Posterior vena cava (tissue), 2 donors: ENCODE measurements at regions not wholly inside any gene's neighbourhood (a gene's known extent, or its start where the extent isn't known, plus 50 kb on each side); places are given as distances from the start of the nearest gene placed in this dataset.
"Not testable (repeated sequence)": the region's sequence is repeated elsewhere in the genome, so short reads cannot be mapped to it uniquely, and the experiment has no call there.

ENCODE experiments used
- DNase-seq: peaks from one replicate; pipeline ENCODE4 v3.0.0-alpha.2; 2020; ENCODE audit warnings: low spot score
- intact Hi-C, 2 donors: fragments of 100-400 bp; cut with DNase I; formaldehyde crosslinking; loops; one replicate each; pipeline versions ENCODE4 v1.14.1 to v1.14.2; 2022 to 2023
- donor health status: DM: yes; HTN: yes; CAD: no.
- donor health status: DM: yes; HTN: yes; CAD: no.

GRCh38 chr6:169380493-169380892 is 126.8 kb upstream of the THBS2 start:
- intact Hi-C loops, result no loop called here
- no peak for DNase-seq

- DNase-seq, result no peak
- intact Hi-C loops, result no loop called here
Measured at GRCh38 chr6:169379495-169380070, 125.9 kb upstream of the THBS2 start.

- DNase-seq, result no peak
- intact Hi-C loops, result no loop called here
Measured at GRCh38 chr6:169378620-169379381, 125.2 kb upstream of the THBS2 start.

- DNase-seq, result no peak
- intact Hi-C loops, result no loop called here
Measured at GRCh38 chr6:169376458-169376857, 122.8 kb upstream of the THBS2 start.

GRCh38 chr6:169372589-169372988 is 118.9 kb upstream of the THBS2 start:
- DNase-seq, result no peak
- intact Hi-C loops, result no loop called here

- intact Hi-C loops, result no loop called here
Measured at GRCh38 chr6:169371344-169372127, 117.9 kb upstream of the THBS2 start.

GRCh38 chr6:169370666-169371343 is 117.2 kb upstream of the THBS2 start:
- no peak for DNase-seq
- intact Hi-C loops, result no loop called here

More at GRCh38 chr6:169371344-169372127, 117.9 kb upstream of the THBS2 start:
- peak; percentile 69 for DNase-seq

GRCh38 chr6:169370054-169370453 is 116.4 kb upstream of the THBS2 start:
- intact Hi-C loops, result no loop called here
- DNase-seq, result no peak

- DNase-seq, result no peak
- intact Hi-C loops, result no loop called here
Measured at GRCh38 chr6:169368200-169368599, 114.6 kb upstream of the THBS2 start.

GRCh38 chr6:169367507-169367906 is 113.9 kb upstream of the THBS2 start:
- DNase-seq, result no peak
- intact Hi-C loops, result no loop called here

GRCh38 chr6:169366258-169366901 is 112.7 kb upstream of the THBS2 start:
- intact Hi-C loops, result no loop called here
- DNase-seq, result no peak

GRCh38 chr6:169365567-169366257 is 112.1 kb upstream of the THBS2 start:
- intact Hi-C loops, result no loop called here
- no peak for DNase-seq

- DNase-seq, result no peak
- intact Hi-C loops, result no loop called here
Measured at GRCh38 chr6:169363590-169363989, 109.9 kb upstream of the THBS2 start.

- DNase-seq, result no peak
- intact Hi-C loops, result no loop called here
Measured at GRCh38 chr6:169362501-169363121, 109.0 kb upstream of the THBS2 start.

- DNase-seq, intact Hi-C loops: not testable (repeated sequence)
Measured at GRCh38 chr6:169355001-169355400, 101.4 kb upstream of the THBS2 start.

- DNase-seq, result no peak
- intact Hi-C loops, result no loop called here
Measured at GRCh38 chr6:169345146-169345545, 91.5 kb upstream of the THBS2 start.

GRCh38 chr6:169344750-169345065 is 91.1 kb upstream of the THBS2 start:
- intact Hi-C loops, result no loop called here
- no peak for DNase-seq

- DNase-seq, result no peak
- intact Hi-C loops, result no loop called here
Measured at GRCh38 chr6:169343886-169344749, 90.5 kb upstream of the THBS2 start.
